ENCODE measurements at regions not wholly inside any gene's neighbourhood (a gene's known extent, or its start where the extent isn't known, plus 50 kb on each side); places are given as distances from the start of the nearest gene placed in this dataset.

DNA sequence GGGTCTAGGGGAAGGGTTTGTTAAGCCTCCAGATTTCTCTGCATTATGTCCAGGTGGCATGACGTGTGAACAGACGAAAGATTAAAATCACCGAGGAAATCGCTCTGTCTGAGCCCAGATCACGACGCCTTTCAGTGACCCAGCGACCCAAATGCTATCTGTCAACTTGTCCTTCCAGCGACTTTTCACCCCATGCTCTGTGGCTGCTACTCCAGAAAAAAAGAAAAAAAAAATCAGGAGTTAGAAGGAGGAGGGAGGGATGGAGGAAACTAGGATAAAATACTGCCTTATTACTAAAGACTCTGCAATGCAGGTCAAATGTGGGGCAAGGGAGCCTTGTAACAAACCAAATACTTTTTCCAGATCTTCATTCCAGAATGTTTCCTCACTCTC, 352.0 kb downstream of the NUF2 start:
- intact Hi-C loops (cut with micrococcal nuclease) (no loop called here), in situ Hi-C loops (cut with MboI) (no loop called here)
- no peaks in the 10 kb centered on the region for H4K20me1 ChIP-seq (replicated peaks; ENCODE audit: control insufficient read depth, insufficient read depth, low read length)
- 2% methylated on average over 8 of the region's 8 CpGs for WGBS (ENCODE audit: insufficient coverage, low coverage, missing lambda C conversion rate)
- ChIA-PET CTCF (ENCODE audit: low intra/inter-chr PET ratio) (no interaction called here), POLR2A (no interaction called here)
- BruUV-seq (replicated peaks), result no TSS peak
- H2AFZ ChIP-seq (ENCODE audit: low read depth, low read length), result no peak overlapping the region
- no peaks in the 10 kb centered on the region for H3K9me1 ChIP-seq (ENCODE audit: control insufficient read depth, insufficient read depth, low read length)
- no peak overlapping the region for H3K4me2 ChIP-seq (ENCODE audit: insufficient read depth, low read length)
- H3K36me3 ChIP-seq (ENCODE audit: control insufficient read depth, insufficient read depth, low read length), result no peaks in the 10 kb centered on the region
- TF ChIP-seq ETV5 (CRISPR knock-in tag; IDR thresholded peaks at IDR 0.05; ENCODE audit: low read depth) (no peak), TRIM24 (IDR thresholded peaks at IDR 0.05) (no peak), POLR2A (conservative IDR thresholded peaks at IDR 0.05) (no peak), ZNF347 (CRISPR knock-in tag; IDR thresholded peaks at IDR 0.05; ENCODE audit: low read depth) (no peak), MBD2 (IDR thresholded peaks at IDR 0.05; ENCODE audit: borderline replicate concordance, low read depth) (no peak), MCM2 (IDR thresholded peaks at IDR 0.05; ENCODE audit: low read depth) (no peak), MYC (IDR thresholded peaks at IDR 0.05; ENCODE audit: low read depth, low read length) (no peak), MYC (CRISPR knock-in tag; IDR thresholded peaks at IDR 0.05; ENCODE audit: borderline replicate concordance, low read depth) (no peak), SRSF7 (optimal IDR thresholded peaks at IDR 0.05; ENCODE audit: low read depth, low read length) (no peak), ZNF507 (tag; conservative IDR thresholded peaks at IDR 0.05) (no peak), FOXA1 (IDR thresholded peaks at IDR 0.05; ENCODE audit: borderline replicate concordance) (no peak)
- TF ChIP-seq, protein P1, sequence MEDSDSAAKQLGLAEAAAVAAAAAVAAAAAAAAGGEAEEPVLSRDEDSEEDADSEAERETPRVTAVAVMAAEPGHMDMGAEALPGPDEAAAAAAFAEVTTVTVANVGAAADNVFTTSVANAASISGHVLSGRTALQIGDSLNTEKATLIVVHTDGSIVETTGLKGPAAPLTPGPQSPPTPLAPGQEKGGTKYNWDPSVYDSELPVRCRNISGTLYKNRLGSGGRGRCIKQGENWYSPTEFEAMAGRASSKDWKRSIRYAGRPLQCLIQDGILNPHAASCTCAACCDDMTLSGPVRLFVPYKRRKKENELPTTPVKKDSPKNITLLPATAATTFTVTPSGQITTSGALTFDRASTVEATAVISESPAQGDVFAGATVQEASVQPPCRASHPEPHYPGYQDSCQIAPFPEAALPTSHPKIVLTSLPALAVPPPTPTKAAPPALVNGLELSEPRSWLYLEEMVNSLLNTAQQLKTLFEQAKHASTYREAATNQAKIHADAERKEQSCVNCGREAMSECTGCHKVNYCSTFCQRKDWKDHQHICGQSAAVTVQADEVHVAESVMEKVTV (CRISPR knock-in tag; IDR thresholded peaks at IDR 0.05), result no peak
- no peak for DNase-seq (ENCODE audit: extremely low read depth in 1 of 4, low spot score in 3 of 4)
- no peak for FAIRE-seq
- H3K79me2 ChIP-seq (ENCODE audit: control insufficient read depth, insufficient read depth, low read length), result no peaks in the 10 kb centered on the region
- no peaks in the 10 kb centered on the region for H3K27me3 ChIP-seq (ENCODE audit: control insufficient read depth in 2 of 2, insufficient read depth in 2 of 2, low read length in 2 of 2)
- no peak overlapping the region for H3K27ac ChIP-seq (ENCODE audit: extremely low read depth, low read depth, low read length)
- no peak overlapping the region for H3K4me3 ChIP-seq
- no peaks in the 10 kb centered on the region for H3K9me3 ChIP-seq (replicated peaks; ENCODE audit: control insufficient read depth, insufficient read depth, low read depth, low read length)
- ATAC-seq, result no peak
- H3K4me1 ChIP-seq (replicated peaks in 1 of 2; ENCODE audit: control insufficient read depth in 2 of 2, insufficient read depth in 2 of 2, low read length in 2 of 2), result no peaks in the 10 kb centered on the region
- no peak overlapping the region for H3K9ac ChIP-seq (ENCODE audit: insufficient read depth in 1 of 2, low read depth in 2 of 2, low read length in 2 of 2)

Data from K562 (cell line).